Right forelimb (tissue), 1 donor: ENCODE measurements at regions not wholly inside any gene's neighbourhood (a gene's known extent, or its start where the extent isn't known, plus 50 kb on each side); places are given as distances from the start of the nearest gene placed in this dataset.
"Not testable (repeated sequence)": the region's sequence is repeated elsewhere in the genome, so short reads cannot be mapped to it uniquely, and the experiment has no call there.

ENCODE experiments used
- DNase-seq: peaks from one replicate; pipeline ENCODE4 v3.0.0-alpha.2; 2018

DNA sequence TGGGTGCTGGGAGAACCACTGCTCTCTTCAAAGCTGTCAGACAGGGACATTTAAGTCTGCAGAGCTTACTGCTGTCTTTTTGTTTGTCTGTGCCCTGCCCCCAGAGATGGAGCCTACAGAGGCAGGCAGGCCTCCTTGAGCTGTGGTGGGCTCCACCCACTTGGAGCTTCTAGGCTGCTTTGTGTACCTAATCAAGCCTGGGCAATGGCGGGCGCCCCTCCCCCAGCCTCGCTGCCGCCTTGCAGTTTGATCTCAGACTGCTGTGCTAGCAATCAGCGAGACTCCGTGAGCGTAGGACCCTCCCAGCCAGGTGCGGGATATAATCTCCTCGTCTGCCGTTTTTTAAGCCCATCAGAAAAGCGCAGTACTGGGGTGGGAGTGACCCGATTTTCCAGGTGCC is 125.6 kb upstream of the LRATD1 start:
- not testable (repeated sequence) for DNase-seq

DNA sequence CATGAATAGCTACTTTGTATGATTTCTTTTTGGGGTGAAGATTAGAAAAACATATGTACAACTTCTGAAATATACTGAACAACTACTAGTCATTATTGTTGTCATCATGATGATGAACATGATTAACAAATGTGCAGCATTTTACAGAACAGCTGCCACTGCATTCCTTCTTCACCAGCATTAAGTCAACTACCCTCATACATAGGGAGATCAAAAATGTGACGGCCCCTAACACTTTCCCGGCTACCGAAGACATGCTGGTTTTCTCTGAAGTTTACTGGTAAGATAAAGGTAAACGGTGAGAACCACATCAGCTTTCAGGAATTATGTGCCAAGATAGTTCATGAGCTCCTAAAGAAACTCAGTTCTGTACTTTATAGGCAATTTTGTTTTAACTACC is 121.0 kb upstream of the LRATD1 start:
- DNase-seq: no peak

DNA sequence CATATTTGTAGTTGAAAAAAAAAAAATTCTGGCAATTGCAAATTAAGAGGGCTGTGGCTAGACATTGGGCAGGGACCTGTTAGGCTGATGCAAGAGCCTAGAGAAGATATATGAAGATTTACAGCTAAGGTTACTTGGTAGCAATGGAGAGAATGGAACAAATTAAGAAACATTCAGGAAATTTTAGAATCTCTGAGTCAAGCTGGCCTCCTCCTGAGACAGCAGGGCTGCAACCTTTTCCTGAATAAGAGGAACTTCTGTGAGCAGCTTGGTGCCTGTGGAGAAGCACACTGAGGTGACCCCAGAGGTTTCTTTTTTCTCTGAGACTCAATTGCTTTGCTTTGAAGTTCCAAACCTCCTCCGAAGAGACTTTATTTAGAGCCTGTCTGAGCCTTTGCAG is 118.6 kb upstream of the LRATD1 start:
- DNase-seq: no peak

DNA sequence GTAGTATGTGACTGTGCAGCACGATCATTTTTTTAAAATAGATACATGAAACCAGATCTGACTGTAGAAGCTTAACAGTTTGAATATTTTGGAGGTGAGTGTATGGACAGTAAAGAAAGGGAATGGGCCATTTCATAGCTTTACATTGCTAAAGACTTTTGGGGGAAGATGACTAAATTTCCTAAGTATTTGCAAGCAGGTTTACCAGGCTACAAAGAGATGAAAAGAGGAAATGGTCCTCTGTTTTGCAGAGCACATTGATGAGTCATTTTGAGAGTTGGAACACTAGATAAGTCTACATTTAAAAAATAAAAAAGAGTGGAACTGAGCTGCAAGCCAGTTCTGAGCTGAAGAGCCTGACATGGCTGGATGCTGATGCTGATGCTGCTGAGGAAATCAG is 115.7 kb upstream of the LRATD1 start:
- DNase-seq: no peak

DNA sequence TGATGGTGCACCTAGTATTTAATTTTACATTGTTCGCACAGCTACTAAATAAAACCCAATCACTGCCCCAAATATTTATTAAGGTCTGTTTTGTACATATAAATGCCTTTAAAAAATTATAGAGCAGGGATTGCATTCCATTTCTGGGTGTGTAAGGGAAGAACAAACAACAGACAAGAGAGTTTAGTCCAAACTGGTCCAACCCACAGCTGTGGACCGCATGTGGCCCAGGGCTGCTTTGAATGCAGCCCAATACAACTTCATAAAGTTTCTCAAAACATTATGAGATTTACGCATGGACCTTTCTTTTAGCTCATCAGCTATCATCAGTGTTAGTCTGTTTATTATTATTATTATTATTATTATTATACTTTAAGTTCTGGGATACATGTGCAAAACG is 114.8 kb upstream of the LRATD1 start:
- no peak for DNase-seq

DNA sequence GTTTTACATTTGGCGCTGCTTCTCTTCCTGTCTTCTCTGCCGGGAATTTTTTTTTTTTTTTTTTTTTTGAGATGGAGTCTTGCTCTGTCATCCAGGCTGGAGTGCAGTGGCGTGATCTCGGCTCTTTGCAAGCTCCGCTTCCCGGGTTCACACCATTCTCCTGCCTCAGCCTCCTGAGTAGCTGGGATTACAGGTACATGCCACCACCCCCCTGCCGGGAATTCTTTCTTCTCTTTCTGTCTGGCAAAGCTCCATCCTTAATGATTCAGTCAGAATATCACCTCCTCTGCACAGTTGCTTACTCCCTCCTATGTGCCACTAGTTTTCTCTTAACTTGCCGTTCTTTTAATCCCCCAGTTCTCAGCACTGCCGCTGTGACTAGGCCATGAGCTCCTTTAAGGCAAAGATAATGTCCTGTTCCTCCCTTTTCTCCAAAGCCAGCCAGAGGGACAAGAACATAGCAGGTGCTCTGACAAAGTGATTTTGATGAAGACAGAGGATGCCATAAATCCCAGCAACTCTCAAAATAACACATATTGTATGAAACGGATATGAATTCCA is 112.1 kb upstream of the LRATD1 start:
- no peak for DNase-seq

- DNase-seq: no peak
Observed at GRCh38 chr2:14524041-14524802, 108.3 kb upstream of the LRATD1 start.

DNA sequence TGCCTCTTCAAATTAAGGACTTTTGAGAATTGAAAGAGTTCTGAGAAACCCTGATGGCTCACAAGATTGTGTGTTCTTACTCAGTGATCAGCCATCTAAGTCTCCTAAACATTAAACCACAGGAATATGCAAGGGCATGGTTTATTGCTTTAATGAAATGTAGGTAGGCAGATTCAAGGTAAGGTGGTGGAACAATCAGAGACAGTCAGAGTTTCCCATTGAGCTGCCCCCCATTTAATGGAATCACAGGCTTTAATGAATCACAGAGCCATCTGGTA is 107.8 kb upstream of the LRATD1 start:
- DNase-seq: no peak

- DNase-seq: no peak
Observed at GRCh38 chr2:14530506-14530905, 102.0 kb upstream of the LRATD1 start.

- no peak for DNase-seq
Observed at GRCh38 chr2:14533131-14533757, 99.3 kb upstream of the LRATD1 start.

GRCh38 chr2:14535156-14535555 is 97.4 kb upstream of the LRATD1 start:
- no peak for DNase-seq

GRCh38 chr2:14536976-14537375 is 95.5 kb upstream of the LRATD1 start:
- DNase-seq: no peak

- no peak for DNase-seq
Observed at GRCh38 chr2:14540015-14540414, 92.5 kb upstream of the LRATD1 start.

GRCh38 chr2:14543284-14543683 is 89.2 kb upstream of the LRATD1 start:
- no peak for DNase-seq

- no peak for DNase-seq
Observed at GRCh38 chr2:14544247-14544646, 88.3 kb upstream of the LRATD1 start.

DNA sequence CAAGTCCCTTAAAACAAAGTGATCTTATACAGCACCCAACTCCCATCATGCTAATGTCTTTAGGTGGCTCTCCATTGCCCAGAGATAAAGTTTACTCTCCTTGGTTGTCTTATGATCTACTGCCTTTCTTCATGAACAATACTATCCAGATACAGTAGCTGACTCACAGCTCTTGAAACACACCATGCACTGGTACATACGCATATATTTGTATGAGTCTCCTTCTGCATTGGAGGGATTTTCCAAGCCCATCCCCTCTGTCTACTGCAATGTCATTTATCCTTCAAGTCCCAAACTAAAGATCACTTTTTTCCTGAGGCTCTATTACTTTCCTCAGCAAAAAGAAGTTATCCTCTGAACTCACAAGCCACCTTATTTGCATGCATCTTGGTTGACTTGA is 84.7 kb upstream of the LRATD1 start:
- DNase-seq: no peak

GRCh38 chr2:14550658-14551057 is 81.9 kb upstream of the LRATD1 start:
- no peak for DNase-seq

DNA sequence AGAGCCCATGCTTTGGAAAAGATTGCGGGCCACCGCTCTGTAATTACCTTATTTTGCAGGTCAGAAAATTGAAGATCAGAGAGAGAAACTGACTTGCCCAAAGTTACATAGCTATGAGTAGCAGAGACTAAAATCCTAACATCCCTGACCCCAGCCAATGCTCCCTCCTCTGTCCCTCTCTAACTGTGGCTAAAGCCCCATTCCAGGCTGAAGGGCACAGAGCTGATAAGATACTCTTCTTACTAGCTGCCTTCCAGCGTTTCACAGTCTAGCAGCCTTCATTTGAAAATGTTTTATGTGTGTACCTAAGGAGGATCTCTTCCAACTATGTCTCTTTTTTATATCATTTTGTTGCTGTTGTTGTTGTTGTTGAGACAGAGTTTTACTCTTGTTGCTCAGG is 81.4 kb upstream of the LRATD1 start:
- no peak for DNase-seq

DNA sequence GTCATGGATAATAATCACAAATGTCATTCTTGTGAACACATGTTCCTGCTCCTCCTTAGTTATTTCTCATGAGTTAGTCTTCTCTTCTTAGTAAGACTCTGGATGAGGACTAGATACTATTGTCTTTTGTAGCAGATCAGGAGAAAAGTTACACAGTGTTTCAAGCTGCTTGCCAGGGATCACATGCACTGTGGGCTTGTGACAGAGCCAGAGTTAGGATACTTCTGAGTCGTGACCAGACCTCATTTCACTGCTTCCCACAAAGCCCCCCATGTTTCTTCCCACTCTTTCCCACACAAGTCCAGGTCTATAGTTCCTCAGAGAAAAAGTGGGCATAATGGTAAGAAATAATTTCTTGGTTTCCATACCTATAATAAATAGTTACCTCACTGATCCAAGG is 80.2 kb upstream of the LRATD1 start:
- DNase-seq: no peak

DNA sequence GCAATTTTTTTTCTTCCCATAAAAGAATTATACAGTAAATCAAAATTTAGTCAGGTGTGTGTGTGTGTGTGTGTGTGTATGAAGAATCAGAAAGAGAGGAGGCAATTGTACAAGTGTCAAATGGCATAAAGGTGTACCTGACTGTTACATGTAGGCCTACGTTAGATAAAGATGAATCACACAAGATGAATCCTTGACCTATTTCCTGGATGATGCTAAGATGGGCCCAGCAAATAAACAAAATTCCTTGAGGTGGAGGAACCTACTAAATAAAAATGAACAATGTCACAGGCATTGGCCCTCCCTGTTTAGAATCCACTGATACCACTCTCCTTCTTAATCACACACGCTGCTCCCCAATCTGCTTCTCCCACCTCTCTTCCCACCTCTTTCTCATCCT is 79.7 kb upstream of the LRATD1 start:
- DNase-seq: no peak

DNA sequence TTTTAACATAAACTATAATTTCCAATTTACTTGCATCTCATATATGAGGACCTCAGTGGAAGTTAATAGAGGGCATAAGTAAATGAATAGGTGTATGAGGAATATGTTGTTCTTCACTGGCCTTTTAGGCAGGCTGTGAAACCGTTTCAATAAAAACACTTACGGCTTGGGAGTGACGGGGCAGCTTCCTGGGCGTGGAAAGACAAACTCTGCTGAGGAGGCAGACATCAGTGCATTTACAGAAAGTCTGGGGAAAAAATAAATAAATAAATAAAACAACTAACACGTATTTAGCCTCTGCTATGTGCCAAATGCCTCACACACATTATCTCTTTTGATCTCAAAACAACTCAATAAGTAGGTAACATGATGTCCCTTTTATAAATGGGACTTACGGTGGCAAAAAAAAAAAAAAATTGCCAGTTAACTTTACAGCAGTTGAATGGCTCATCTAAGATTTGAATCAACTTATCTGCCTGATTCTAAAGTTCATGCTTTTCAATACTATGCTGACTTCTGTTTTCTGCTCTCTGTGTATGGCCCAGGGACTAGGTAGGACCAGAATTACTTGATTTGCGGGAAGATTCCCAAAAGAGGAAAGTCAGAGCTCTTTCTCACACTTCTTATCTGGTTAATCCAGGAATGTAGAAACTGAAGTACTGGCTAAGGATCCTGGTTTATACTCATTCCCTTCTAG is 77.5 kb upstream of the LRATD1 start:
- no peak for DNase-seq

DNA sequence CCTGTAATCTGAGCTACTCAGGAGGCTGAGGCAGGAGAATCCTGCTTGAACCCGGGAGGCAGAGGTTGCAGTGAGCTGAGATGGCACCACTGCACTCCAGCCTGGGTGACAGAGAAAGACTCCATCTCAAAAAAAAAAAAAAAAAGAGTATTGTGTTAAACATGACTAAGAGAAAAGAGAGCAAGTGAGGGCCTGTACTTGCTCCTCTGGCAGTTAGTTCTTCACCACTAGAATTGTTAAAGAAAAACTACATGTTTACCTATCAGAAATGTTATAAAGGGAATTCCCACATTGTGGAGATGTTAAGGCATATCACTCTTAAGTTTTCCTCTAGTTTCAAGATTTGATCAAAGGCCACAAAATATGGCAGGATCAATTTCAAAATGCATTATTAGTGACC is 75.4 kb upstream of the LRATD1 start:
- no peak for DNase-seq

- DNase-seq: no peak
Observed at GRCh38 chr2:14557916-14558315, 74.6 kb upstream of the LRATD1 start.

- no peak for DNase-seq
Observed at GRCh38 chr2:14558335-14558919, 74.1 kb upstream of the LRATD1 start.
